GM21825 (cell line): ENCODE measurements at regions not wholly inside any gene's neighbourhood (a gene's known extent, or its start where the extent isn't known, plus 50 kb on each side); places are given as distances from the start of the nearest gene placed in this dataset.
"Not testable (repeated sequence)": the region's sequence is repeated elsewhere in the genome, so short reads cannot be mapped to it uniquely, and the experiment has no call there.

ENCODE experiments used
- ATAC-seq: cut with Tn5 transposase; IDR thresholded peaks from one replicate; pipeline ENCODE4 v1.9.1; 2021; ENCODE audit warnings: mild to moderate bottlenecking, moderate library complexity; ENCODE audit not compliant: unreplicated experiment

DNA sequence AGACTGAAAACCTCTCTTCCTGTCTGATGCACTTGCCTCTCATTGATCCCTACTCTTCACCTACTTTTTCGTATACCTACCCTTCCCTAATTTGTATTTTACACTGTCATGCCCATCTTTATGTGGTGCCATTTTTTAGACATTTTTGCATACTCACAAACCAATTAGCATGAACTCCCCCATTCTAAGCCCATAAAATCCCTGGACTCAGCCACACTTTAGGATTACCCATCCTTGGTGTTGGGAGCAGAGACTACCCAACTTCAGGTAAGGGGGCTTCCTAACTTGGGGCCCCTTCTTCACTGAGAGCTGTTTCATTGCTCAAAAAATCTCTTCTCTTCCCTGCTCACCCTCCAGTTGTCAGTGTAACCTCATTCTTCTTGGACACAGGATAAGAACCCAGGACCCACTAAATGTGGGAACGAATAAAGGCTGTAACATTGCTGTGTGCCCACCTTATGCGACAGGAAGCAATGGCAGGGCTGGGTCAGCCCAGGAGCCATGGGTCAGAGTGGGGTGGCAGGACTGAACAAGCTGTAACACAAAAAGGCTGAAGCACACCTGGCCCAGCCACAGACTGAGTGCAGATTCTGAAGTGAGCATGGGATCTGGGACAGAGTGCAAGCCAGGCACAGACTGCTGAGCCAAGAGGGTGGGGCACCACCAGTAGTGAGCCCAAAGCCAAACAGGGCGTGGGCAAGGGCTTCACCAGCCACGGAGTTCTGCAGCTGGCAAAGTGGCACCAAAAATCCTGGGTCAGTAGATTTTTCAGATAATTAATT is 789.1 kb upstream of the HS3ST5 start:
- no peak for ATAC-seq

GRCh38 chr6:115121513-115121912 is 778.7 kb upstream of the HS3ST5 start:
- not testable (repeated sequence) for ATAC-seq

DNA sequence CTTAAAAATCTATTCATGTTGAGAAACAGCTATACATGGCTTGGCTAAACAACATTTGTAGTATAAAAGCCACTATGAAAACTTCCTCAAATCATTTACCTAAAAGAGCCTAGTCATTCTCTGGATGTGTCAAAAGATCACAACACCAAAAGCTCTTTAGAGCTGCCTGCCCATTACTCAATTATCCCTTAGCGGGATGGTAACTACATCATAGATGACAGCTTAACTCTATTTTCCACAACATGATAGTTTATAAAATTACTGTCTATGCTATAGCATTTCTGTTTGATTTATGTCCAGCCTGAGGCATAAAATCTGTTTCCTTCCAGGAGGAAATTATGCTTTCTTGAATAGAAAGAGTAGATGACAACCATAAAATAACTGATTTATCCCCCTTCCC is 777.6 kb upstream of the HS3ST5 start:
- no peak for ATAC-seq

DNA sequence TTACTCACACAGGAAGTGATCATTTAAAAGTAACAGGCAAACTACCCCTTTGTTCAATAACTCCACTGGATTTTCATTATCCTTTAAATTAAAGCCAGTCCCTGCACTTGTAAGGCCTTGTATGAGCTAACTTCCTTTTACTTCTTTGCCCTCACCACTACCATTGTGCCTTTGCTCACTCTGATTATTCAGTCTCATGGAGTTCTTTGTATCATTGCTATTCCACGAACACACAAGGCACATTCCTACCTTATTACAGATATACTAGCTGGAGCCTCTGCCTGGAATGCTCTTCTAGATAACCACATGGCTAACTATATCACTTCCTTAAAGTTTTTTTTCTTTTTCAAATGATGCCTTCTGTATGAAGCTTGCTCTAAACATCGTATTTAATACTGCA is 748.6 kb upstream of the HS3ST5 start:
- no peak for ATAC-seq

GRCh38 chr6:115078555-115078954 is 735.7 kb upstream of the HS3ST5 start:
- no peak for ATAC-seq

DNA sequence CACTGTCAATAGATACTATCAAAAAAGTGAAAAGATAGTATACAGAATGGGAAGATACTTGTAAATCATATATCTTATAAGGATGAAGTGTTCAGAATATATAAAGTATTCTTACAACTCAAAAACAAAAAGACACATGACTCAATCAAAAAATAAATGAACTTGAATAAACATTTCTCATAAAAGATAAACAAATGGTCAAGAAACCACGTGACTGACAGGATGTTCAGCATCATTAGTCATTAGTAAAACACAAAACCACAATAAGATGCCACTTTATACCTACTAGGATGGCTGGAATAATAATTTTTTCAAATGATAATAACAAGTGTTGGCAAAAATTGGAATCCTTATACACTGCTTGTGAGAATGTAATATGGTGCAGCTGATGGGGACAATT is 729.1 kb upstream of the HS3ST5 start:
- ATAC-seq: no peak

DNA sequence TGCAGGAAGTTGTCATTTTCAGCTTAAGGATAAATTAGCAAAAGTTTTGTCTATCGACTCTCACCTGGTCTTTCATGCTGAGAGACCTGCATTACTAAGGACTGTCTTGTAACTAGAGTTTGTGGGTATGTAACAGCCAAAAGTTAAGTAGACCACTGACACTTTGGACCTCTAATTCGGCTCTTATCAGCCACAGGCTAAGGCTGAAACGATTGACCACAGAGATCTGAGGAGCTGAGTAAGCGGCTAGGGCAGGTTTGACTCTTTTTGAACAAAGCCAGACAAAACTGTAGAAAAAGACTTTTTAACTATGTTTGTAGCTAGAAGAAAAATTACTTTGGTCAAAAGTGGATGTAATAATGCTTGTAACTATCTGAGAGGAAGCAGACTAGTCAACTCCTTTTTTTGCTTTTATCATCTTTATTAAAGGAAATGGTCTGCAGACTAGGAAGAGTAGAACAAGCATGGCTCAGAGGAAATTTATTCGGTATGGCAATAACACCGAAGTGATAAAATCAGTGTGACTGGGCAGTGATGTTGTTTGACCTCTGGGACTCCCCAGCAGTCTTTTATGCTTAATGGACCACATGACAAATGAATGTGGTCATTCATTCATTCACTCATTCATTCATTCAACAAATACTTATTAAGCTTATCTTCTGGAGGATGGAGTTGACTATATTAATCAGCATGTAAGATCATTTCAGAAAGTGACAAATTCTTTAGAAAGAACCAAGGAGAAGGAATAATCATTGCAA is 725.0 kb upstream of the HS3ST5 start:
- ATAC-seq: no peak

DNA sequence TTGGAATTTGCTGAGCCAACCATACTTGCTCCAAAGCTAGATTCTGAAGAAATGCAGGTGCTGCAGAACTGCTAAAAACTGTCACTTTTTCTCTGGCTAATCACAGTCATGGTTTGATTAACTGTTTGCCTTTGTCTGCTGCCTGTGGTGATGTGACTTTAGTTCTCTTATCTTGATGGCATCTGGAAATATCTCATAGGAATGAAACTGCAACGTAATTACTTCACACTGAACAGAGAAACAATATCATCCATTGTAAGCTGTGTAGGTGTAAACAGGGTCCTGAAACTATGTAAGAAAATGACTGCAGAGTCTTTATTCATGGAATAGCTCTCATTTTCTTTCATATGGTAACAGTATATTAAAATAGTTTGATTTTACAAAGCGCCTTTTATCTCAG is 721.9 kb upstream of the HS3ST5 start:
- no peak for ATAC-seq

DNA sequence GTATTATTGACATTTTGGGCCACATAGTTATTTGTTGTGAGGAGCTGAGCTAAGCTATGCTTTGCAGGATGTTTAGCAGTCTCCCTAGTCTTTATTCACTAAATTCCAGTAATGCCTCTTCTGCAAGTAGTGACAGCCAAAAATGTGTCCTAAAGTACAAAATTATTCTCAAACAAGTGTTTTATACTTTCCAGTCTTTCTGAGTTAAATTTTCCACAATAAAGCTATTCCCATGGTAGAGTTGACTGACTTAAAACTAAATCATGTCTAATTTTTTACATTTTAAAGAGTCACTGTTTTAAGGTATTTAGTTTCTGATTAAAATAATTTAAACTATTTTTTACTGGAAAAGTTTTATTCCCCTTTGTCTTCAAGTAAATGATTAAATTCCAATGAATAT is 717.8 kb upstream of the HS3ST5 start:
- no peak for ATAC-seq

DNA sequence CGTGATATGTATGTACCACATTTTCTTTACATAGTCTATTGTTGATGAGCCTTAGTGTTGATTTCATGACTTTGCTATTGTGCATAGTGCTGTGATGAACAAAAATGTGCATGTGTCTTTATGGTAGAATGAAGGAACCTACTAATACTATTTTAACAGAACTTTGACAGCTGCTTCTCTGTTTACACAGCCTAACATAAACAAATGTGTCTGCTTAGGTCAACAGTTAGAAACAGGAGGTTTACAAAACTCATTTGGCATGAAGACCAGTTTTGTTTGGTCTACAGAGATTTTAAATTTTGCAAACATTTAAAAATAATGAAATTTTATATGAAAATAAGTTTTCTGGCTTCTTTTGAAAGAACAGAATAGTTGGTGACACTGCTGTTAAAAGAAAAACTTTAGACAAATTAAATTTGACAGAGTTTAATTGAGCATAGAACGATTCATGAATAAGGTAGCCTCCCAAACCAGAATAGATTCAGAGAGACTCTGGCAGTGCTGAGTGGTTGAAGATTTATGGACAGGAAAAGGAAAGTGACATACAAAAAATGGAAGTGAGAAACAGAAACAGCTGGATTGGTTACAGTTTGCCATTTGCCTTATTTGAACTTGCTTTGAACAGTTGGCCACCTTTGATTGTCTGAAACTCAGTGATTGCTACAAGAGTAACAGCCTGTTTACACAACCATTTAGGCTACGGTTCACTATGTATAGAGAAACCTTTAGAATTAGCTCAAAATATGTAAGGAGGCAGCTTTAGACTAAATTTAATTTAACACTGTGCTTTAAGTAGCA is 715.8 kb upstream of the HS3ST5 start:
- ATAC-seq: no peak

DNA sequence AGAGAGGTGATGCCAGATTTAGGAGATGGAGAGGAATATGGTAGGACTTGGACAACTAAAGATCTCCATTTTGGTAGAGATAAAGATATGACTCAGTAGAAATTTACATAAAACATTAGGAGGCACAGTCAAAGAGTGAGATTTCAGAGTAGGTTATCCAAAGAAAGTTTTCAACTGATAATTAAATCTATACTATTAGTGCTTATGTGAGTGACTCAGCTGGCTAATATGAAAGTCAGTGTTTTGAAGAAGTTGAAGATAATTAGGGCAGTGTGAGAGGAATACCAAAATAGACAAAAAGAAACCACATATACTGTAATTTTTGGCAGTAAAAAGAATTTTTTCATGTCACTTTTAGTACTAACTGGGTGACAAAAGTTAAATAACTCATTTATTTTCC is 712.8 kb upstream of the HS3ST5 start:
- ATAC-seq: no peak

DNA sequence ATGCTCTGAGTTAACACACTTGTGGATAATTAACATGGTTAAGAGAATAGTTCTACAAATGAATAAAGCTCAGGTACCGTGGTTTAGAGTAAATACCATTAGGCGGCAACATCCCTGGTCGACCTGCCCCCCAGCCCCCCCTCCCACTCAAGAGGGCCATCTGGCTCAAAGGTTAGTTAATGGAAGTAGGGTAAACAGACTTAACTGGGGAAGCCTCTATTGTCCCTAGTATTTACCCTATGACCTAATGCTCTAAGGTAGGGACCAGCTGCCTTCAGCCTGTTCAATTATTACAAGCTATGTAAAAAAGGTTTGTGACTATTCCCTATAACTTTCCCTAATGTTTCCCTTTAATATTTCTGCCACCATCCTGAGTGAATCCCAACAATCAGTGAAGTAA is 711.4 kb upstream of the HS3ST5 start:
- not testable (repeated sequence) for ATAC-seq

DNA sequence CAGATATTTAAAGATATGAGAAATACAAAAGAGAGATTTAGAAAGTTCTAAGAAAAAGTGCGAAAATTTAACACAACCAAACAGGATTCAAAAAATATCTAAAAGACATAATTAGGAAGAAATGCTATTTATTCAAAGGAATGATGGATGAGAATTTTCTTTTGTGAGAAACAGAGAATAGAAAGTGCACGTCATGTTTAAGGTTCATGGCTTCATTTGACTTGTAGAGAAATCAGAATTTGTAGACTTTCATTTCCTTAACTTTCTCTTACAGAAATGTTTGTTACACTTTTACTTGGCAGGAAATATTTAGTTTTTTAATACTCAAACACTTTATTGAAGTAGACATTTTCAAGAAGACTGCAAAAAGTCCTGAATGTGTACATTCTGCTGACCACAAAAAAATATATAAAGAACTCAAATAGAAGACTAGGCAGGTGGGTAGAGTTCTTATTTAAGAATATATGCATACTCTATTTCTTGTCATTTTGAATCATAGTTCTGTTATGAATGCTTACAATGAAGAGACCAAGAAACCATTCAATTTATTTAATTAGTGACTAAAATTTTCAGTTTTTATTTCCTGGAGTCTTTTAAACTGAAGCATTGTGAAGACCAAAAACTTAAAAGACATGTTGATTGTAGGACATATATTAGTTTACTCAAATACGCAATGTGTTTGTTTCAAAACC is 710.5 kb upstream of the HS3ST5 start:
- no peak for ATAC-seq

GRCh38 chr6:115016593-115016992 is 673.8 kb upstream of the HS3ST5 start:
- no peak for ATAC-seq

- ATAC-seq: no peak
Observed at GRCh38 chr6:115004982-115005381, 662.2 kb upstream of the HS3ST5 start.

GRCh38 chr6:115004204-115004603 is 661.4 kb upstream of the HS3ST5 start:
- ATAC-seq: no peak

- ATAC-seq: no peak
Observed at GRCh38 chr6:115001731-115002350, 659.0 kb upstream of the HS3ST5 start.

- no peak for ATAC-seq
Observed at GRCh38 chr6:115000736-115001135, 657.9 kb upstream of the HS3ST5 start.

GRCh38 chr6:114998492-114998891 is 655.7 kb upstream of the HS3ST5 start:
- no peak for ATAC-seq

DNA sequence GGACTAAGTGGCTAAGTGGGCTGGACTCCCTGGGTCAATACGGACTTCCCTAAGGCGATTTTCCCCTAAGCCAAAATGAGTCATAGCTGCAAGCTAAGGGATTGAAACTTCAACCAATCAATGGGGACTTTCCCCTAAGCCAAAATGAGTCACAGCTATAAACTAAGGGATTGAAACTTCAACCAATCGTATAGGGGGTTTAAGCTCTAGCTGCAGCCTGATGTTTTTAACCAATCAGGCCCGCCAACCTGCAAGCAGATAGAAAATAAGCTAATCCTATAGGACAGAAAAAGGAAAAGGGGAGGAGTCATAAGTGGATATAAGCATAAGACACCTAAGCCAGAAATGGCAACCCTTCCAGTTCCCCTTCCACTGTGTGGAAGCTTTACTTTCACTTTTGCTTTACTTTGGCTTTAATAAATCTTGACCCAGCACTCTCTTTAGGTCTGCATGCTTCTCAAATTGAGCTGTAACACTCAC is 655.0 kb upstream of the HS3ST5 start:
- ATAC-seq: peak; percentile 59
